NCI-H748 treated with DMSO at 0.1 percent for 48 hours (cell line): ENCODE measurements at regions not wholly inside any gene's neighbourhood (a gene's known extent, or its start where the extent isn't known, plus 50 kb on each side); places are given as distances from the start of the nearest gene placed in this dataset.
"Not testable (repeated sequence)": the region's sequence is repeated elsewhere in the genome, so short reads cannot be mapped to it uniquely, and the experiment has no call there.

Experiments used
- DNase-seq: peaks from one replicate; lab custom pipeline; 2025; lab: John Stamatoyannopoulos, UW

GRCh38 chr1:208465786-208466590 lies 221.8 kb upstream of the PLXNA2 start:
- no peak for DNase-seq

GRCh38 chr1:208467151-208467780 lies 223.1 kb upstream of the PLXNA2 start:
- no peak for DNase-seq

- no peak for DNase-seq
Observed at GRCh38 chr1:208475449-208475848, 231.3 kb upstream of the PLXNA2 start.

GRCh38 chr1:208475951-208476845 lies 232.0 kb upstream of the PLXNA2 start:
- DNase-seq: no peak

- no peak for DNase-seq
Observed at GRCh38 chr1:208476846-208477170, 232.6 kb upstream of the PLXNA2 start.

- DNase-seq: no peak
Observed at GRCh38 chr1:208479435-208479834, 235.3 kb upstream of the PLXNA2 start.

- DNase-seq: no peak
Observed at GRCh38 chr1:208485512-208485911, 241.3 kb upstream of the PLXNA2 start.

- no peak for DNase-seq
Observed at GRCh38 chr1:208486677-208487076, 242.5 kb upstream of the PLXNA2 start.

GRCh38 chr1:208488432-208488831 lies 244.2 kb upstream of the PLXNA2 start:
- DNase-seq: not testable (repeated sequence)

- no peak for DNase-seq
Observed at GRCh38 chr1:208496467-208497371, 252.5 kb upstream of the PLXNA2 start.

- no peak for DNase-seq
Observed at GRCh38 chr1:208497866-208498541, 253.8 kb upstream of the PLXNA2 start.

- DNase-seq: no peak
Observed at GRCh38 chr1:208499026-208499425, 254.8 kb upstream of the PLXNA2 start.

GRCh38 chr1:208499601-208500000 lies 255.4 kb upstream of the PLXNA2 start:
- no peak for DNase-seq

- DNase-seq: no peak
Observed at GRCh38 chr1:208500375-208500774, 256.2 kb upstream of the PLXNA2 start.

GRCh38 chr1:208501542-208501941 lies 257.4 kb upstream of the PLXNA2 start:
- DNase-seq: no peak

GRCh38 chr1:208503787-208504186 lies 259.6 kb upstream of the PLXNA2 start:
- no peak for DNase-seq

- no peak for DNase-seq
Observed at GRCh38 chr1:208506812-208507211, 262.6 kb upstream of the PLXNA2 start.

- DNase-seq: no peak
Observed at GRCh38 chr1:208509072-208509471, 264.9 kb upstream of the PLXNA2 start.

GRCh38 chr1:208510192-208510952 lies 266.2 kb upstream of the PLXNA2 start:
- no peak for DNase-seq

GRCh38 chr1:208511242-208511860 lies 267.2 kb upstream of the PLXNA2 start:
- DNase-seq: no peak
